ENCODE measurements at regions not wholly inside any gene's neighbourhood (a gene's known extent, or its start where the extent isn't known, plus 50 kb on each side); places are given as distances from the start of the nearest gene placed in this dataset.

DNA sequence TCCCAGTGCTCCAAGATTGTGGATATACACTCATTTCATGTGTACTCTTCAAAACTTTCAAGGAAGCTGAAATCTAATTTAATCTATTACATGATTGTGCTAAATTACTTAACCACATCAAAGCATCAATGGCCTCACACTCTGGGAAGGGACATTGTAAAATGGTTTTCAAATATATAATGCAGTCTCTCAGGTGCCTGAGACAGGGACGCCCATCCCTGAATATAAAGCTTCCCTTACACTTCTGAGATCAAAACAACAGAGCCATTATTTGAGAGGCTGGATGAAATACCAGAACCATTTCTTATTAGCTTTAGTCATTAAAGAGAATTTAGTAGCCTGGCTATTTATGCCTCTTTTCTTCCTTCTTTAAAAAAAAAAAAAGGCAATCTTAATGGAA is 259.2 kb upstream of the NFIA start:
- H3K36me3 Mint-ChIP-seq (ENCODE audit: low read depth) = no peaks in the 10 kb centered on the region
- H3K27ac Mint-ChIP-seq = no peak overlapping the region
- Histone ChIP-seq H3K9me3 (ENCODE audit: control insufficient read depth, low read length) (no peaks in the 10 kb centered on the region), H3K9ac (ENCODE audit: extremely low read depth, low read length, poor library complexity, severe bottlenecking) (no peak overlapping the region), H3K27me3 (ENCODE audit: control insufficient read depth, insufficient read depth, low read length, poor library complexity, severe bottlenecking) (no peaks in the 10 kb centered on the region), H3K4me3 (ENCODE audit: low read length) (no peak overlapping the region), H3K36me3 (ENCODE audit: control insufficient read depth, insufficient read depth, low read length) (no peaks in the 10 kb centered on the region), H3K4me1 (ENCODE audit: control insufficient read depth, insufficient read depth, low read length) (no peaks in the 10 kb centered on the region), H3K27ac (ENCODE audit: low read depth, low read length) (no peak overlapping the region)
- WGBS, 2 experiments (ENCODE audit: insufficient coverage in 1 of 2, insufficient read length in 1 of 2) = 92 to 100% methylated on average over 1 of the region's 1 CpG
- H3K4me1 Mint-ChIP-seq = no peaks in the 10 kb centered on the region
- H3K4me3 Mint-ChIP-seq = no peak overlapping the region
- no peaks in the 10 kb centered on the region for H3K27me3 Mint-ChIP-seq (ENCODE audit: insufficient read depth)
- TF ChIP-seq, protein P1, sequence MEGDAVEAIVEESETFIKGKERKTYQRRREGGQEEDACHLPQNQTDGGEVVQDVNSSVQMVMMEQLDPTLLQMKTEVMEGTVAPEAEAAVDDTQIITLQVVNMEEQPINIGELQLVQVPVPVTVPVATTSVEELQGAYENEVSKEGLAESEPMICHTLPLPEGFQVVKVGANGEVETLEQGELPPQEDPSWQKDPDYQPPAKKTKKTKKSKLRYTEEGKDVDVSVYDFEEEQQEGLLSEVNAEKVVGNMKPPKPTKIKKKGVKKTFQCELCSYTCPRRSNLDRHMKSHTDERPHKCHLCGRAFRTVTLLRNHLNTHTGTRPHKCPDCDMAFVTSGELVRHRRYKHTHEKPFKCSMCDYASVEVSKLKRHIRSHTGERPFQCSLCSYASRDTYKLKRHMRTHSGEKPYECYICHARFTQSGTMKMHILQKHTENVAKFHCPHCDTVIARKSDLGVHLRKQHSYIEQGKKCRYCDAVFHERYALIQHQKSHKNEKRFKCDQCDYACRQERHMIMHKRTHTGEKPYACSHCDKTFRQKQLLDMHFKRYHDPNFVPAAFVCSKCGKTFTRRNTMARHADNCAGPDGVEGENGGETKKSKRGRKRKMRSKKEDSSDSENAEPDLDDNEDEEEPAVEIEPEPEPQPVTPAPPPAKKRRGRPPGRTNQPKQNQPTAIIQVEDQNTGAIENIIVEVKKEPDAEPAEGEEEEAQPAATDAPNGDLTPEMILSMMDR (conservative IDR thresholded peaks at IDR 0.05) = no peak
- no peaks in the 10 kb centered on the region for H3K9me3 Mint-ChIP-seq
- DNase-seq = no peak

DNA sequence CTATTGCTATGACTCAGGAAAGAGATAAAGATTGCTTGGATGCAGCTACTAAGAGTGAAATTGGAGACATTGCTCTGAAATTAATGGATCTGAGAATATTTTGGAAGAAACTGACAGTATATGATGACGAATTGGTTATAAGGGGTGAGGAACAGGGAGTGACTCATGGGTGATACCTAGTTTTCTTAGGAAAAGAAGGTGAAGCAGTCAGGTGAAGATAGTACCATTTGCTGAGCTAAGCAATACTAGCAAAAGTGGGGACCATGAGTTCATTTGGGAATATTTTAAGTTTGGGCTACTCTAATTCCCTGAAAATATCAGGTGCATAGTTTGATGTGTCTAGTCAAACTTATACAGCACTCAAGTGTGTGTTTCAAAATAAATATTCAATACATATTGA is 260.1 kb upstream of the NFIA start:
- no peak overlapping the region for H3K9ac ChIP-seq (ENCODE audit: extremely low read depth, low read length, poor library complexity, severe bottlenecking)
- H3K4me1 Mint-ChIP-seq = no peaks in the 10 kb centered on the region
- no peaks in the 10 kb centered on the region for H3K36me3 ChIP-seq (ENCODE audit: control insufficient read depth, insufficient read depth, low read length)
- TF ChIP-seq, protein P1 (conservative IDR thresholded peaks at IDR 0.05) = no peak
- no peak overlapping the region for H3K27ac ChIP-seq (ENCODE audit: low read depth, low read length)
- no peaks in the 10 kb centered on the region for H3K9me3 Mint-ChIP-seq
- no peaks in the 10 kb centered on the region for H3K4me1 ChIP-seq (ENCODE audit: control insufficient read depth, insufficient read depth, low read length)
- no peaks in the 10 kb centered on the region for H3K36me3 Mint-ChIP-seq (ENCODE audit: low read depth)
- no peak overlapping the region for H3K4me3 Mint-ChIP-seq
- H3K27ac Mint-ChIP-seq = no peak overlapping the region
- H3K9me3 ChIP-seq (ENCODE audit: control insufficient read depth, low read length) = no peaks in the 10 kb centered on the region
- DNase-seq = no peak
- no peaks in the 10 kb centered on the region for H3K27me3 Mint-ChIP-seq (ENCODE audit: insufficient read depth)
- H3K4me3 ChIP-seq (ENCODE audit: low read length) = no peak overlapping the region
- WGBS, 2 experiments (ENCODE audit: insufficient coverage in 1 of 2, insufficient read length in 1 of 2) = 82 to 100% methylated on average over 1 of the region's 1 CpG
- H3K27me3 ChIP-seq (ENCODE audit: control insufficient read depth, insufficient read depth, low read length, poor library complexity, severe bottlenecking) = no peaks in the 10 kb centered on the region

DNA sequence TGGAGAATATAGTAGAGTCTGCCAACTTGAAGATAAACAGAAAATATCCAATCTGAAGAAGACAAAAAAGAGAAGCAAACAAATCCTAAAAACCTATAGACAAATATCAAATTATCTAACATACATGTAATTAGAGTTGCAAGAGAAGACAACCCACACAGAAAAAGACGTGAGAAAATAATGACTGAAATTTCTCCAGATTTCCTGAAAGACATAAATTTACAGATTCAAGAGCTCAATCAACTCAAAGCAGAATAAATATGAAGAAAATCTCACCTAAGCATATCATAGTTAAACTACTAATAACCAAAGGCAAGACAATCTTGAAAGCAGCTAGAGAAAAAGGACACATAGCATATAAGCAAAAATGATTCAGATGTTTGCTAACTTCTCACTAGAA is 261.2 kb upstream of the NFIA start:
- no peak for DNase-seq
- TF ChIP-seq, protein P1 (conservative IDR thresholded peaks at IDR 0.05) = no peak
- Mint-ChIP-seq H3K4me1 (no peaks in the 10 kb centered on the region), H3K27ac (no peak overlapping the region), H3K36me3 (ENCODE audit: low read depth) (no peaks in the 10 kb centered on the region), H3K9me3 (no peaks in the 10 kb centered on the region), H3K27me3 (ENCODE audit: insufficient read depth) (no peaks in the 10 kb centered on the region), H3K4me3 (no peak overlapping the region)
- Histone ChIP-seq H3K4me3 (ENCODE audit: low read length) (no peak overlapping the region), H3K4me1 (ENCODE audit: control insufficient read depth, insufficient read depth, low read length) (no peaks in the 10 kb centered on the region), H3K36me3 (ENCODE audit: control insufficient read depth, insufficient read depth, low read length) (no peaks in the 10 kb centered on the region), H3K9me3 (ENCODE audit: control insufficient read depth, low read length) (no peaks in the 10 kb centered on the region), H3K27me3 (ENCODE audit: control insufficient read depth, insufficient read depth, low read length, poor library complexity, severe bottlenecking) (no peaks in the 10 kb centered on the region), H3K27ac (ENCODE audit: low read depth, low read length) (no peak overlapping the region), H3K9ac (ENCODE audit: extremely low read depth, low read length, poor library complexity, severe bottlenecking) (no peak overlapping the region)
- 80 to 90% methylated on average over 1 of the region's 1 CpG for WGBS, 2 experiments (ENCODE audit: insufficient coverage in 1 of 2, insufficient read length in 1 of 2)
